Lower leg skin (tissue), 3 donors: ENCODE measurements at regions not wholly inside any gene's neighbourhood (a gene's known extent, or its start where the extent isn't known, plus 50 kb on each side); places are given as distances from the start of the nearest gene placed in this dataset.

Experiments used
- POLR2A ChIP-seq, 2 donors: fragments of 450-650 bp; IDR thresholded peaks; one replicate each; pipeline ENCODE4 v1.6.1; 2016 to 2017; ENCODE audit warnings: antibody characterized with exemption in 2 of 2, mild to moderate bottlenecking in 1 of 2, moderate library complexity in 1 of 2
- TF ChIP-seq, protein P1 (sequence below), 3 donors: fragments of 450-650 bp; IDR thresholded peaks; one replicate each; pipeline ENCODE4 v1.5.1; 2016; ENCODE audit warnings: antibody characterized with exemption in 3 of 3, mild to moderate bottlenecking in 3 of 3, moderate library complexity in 2 of 3

DNA sequence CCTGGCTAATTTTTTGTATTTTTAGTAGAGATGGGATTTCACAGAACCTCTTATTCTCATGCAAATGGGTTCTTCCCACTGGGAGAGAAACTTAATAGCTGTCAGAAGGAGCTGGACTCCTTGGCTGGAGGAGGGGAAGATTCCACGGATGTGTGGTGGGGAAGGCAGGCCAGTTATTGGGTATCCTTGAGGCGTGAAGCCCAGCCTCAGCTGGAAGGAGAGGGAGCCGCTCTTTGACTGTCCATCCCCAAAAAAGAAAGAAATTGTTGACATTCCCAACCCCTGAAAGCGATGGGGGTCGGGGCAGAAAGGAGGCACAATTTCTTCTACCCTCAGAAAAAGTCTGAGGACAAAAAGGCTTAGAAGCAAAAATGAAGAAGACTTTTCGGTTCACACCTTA, 983.1 kb upstream of the PABPC4L start:
- TF ChIP-seq, protein P1, sequence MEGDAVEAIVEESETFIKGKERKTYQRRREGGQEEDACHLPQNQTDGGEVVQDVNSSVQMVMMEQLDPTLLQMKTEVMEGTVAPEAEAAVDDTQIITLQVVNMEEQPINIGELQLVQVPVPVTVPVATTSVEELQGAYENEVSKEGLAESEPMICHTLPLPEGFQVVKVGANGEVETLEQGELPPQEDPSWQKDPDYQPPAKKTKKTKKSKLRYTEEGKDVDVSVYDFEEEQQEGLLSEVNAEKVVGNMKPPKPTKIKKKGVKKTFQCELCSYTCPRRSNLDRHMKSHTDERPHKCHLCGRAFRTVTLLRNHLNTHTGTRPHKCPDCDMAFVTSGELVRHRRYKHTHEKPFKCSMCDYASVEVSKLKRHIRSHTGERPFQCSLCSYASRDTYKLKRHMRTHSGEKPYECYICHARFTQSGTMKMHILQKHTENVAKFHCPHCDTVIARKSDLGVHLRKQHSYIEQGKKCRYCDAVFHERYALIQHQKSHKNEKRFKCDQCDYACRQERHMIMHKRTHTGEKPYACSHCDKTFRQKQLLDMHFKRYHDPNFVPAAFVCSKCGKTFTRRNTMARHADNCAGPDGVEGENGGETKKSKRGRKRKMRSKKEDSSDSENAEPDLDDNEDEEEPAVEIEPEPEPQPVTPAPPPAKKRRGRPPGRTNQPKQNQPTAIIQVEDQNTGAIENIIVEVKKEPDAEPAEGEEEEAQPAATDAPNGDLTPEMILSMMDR (IDR thresholded peaks at IDR 0.05): no peak
- TF ChIP-seq POLR2A (IDR thresholded peaks at IDR 0.05): no peak
